SH-SY5Y (cell line): ENCODE measurements at regions not wholly inside any gene's neighbourhood (a gene's known extent, or its start where the extent isn't known, plus 50 kb on each side); places are given as distances from the start of the nearest gene placed in this dataset.

Source experiments
- GATA2 ChIP-seq: IDR thresholded peaks from 2 replicates; pipeline ENCODE4 v1.6.1; 2011; ENCODE audit warnings: mild to moderate bottlenecking, low read depth, low read length
- GATA3 ChIP-seq: IDR thresholded peaks from 2 replicates; pipeline ENCODE4 v1.6.1; 2011; ENCODE audit warnings: low read depth, mild to moderate bottlenecking, low read length, moderate library complexity

DNA sequence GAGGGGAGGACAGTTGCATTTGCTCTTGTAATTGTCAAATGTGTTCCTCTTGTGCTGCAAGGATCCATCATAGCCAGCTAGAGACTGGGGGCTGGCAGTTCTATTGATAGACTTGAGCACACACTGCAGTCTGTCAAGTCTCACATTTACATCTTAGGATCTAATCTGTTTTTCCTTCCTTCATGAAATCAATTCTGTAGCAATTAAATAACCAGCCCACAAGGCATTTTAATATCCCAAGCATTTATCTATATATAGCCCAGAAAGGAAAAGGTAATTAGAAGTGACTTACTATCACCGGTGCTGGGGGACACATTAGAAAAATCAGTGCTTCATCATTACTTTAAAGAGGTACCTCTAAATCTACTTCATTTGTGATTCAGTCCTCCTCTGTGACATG lies 143.0 kb upstream of the STXBP5 start:
- TF ChIP-seq GATA2, result no peak

DNA sequence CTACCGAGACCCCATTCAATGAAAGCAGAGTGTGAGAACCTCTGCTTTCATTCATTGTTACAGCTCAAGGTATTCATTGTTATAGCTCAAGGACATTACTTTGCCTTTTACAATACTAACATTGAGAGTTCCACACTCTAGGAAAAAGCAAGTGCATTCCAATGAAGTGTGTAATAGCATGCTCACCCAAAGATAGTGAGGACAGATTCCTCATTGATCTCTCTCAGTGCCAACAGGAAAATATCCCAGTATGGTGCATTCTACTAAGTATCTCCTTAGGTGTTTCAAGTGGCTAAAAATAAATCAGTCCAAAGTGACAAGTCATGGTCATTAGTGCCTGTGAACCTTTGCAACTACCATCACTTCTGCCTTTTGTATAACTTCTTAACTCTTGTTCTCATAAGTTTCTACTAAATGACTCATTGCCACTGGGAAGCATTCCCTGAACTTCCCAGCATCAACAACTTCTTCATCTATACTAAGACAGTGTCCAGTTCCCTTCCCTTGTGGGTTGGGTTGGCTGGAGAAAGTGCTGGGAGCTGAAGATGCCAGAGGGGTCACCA lies 140.7 kb upstream of the STXBP5 start:
- no peak for TF ChIP-seq GATA2

DNA sequence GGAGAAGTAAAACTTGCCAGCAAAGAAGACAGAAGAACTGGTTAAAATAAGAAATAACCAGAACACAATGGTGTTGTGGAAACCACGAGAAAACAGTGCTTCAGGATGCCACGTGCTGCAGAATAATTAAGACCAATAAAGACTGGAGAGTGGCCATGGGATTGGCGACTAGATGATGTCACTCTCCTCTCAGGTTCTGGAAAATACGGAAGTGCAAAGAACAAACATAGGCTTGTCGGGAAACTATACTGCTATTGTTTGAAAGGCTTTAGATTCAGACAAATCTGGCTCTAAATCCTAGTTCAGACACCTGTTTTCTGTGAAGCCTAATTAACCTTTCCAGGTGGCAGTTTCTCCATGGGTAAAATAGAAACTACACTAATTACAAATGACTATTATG lies 138.4 kb upstream of the STXBP5 start:
- TF ChIP-seq GATA2 (no peak), GATA3 (no peak)

DNA sequence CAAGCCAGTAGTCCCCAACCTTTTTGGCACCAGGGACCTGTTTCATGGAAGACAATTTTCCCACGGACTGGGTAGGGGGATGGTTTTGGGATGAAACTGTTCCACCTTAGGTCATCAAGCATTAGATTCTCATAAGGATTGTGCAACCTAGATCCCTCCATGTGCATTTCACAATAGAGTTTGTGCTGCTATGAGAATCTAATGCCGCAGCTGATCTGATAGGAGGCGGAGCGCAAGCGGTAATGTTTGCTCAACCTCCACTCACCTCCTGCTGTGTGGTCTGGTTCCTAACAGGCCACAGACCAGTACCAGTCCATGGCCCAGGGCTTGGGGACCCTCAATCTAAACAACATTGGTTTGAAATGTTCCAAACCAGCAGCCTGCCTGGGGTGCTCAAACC lies 137.0 kb upstream of the STXBP5 start:
- no peak for TF ChIP-seq GATA3
- no peak for TF ChIP-seq GATA2

DNA sequence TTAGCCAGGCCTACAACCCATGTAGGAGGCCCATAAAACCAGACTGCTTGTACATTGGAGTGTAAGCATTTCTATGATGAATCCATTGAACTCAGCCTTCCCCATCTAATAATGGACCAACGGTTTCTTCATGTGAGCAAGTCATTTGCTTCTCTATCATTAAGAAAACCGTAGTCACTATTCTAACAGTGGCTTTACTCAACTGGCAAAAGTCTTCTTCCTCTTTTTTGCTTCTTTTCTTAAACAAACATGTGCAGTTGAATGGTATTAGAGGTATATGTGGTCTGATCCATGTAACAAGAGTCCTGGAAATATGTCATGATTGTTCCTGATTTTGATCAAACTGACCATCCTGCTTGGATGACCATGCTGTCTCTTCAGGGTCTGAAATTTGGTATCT lies 132.4 kb upstream of the STXBP5 start:
- no peak for TF ChIP-seq GATA2
- TF ChIP-seq GATA3, result no peak

DNA sequence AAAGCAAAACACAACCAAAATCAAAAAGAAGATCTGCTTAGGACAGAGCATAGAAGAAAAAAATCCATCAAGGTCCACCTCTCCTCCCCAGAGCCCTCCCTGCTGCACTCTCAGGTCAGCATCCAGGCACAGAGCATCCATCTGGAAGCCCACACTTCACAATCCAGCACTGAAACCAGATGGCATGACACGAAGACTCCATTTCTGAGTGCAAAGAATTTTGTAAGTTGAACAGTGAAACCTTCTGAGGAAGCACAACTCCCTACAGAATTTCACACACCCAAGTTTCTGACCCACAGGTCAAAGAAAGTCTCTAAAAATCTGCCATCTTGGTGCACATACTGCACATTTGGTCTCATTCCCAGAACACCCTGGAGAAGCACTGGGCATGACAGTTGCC lies 128.8 kb upstream of the STXBP5 start:
- TF ChIP-seq GATA2 (no peak), GATA3 (no peak)

DNA sequence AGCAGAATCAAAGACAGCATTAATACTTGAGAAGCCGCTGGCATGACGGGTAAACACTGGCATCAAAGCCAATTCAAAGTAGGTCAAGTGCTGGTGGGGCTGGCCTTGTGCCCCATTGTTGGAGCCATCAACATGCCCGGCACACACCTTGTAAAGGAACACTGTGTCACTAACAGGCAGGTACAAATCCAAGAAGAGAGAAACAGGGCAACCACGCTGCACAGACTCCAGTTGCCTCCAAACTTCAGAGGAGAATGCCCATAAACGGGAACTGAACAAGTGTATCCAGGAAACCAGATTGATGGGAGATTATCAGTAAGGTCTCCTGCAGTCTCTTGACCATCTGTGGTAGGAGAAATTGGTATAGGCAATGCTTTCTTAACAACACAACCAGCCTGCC lies 127.0 kb upstream of the STXBP5 start:
- TF ChIP-seq GATA2 (no peak), GATA3 (no peak)

DNA sequence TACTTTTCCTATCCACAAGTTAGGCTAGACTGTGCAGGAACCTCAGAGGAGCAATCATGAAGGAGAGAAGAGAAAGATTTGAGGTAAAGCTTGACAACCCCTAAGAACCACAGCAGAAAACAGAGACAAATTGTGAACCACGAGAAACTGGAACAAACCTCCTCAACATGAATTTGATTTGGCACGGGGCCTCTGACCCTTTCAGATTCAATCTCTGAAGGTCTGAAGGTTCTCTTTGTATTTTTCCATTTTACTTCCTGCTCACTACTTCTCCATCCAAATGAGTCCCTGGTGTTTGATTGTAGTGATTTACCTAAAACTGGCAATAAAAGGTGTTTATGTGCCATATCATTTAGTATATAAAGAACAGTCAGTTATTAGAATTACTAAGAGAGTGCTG lies 126.1 kb upstream of the STXBP5 start:
- no peak for TF ChIP-seq GATA2
- no peak for TF ChIP-seq GATA3

DNA sequence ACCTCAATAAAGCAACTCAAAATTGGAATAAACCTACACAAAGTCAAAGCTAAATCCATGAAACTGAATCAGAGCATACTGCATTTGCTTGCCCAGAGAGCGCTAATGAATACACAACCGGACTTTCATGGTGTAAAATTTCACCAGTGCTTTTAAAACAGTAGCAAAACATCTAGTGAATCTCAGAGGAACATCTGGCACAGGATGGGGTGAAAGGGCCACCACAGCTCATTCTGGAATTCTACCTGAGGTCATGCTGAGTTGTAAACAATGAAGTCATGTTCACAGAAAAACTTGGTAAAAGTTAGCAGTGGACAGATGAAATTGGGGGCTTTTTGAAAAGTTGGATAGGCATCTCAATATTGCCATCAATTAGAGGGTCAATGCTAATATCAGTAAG lies 125.6 kb upstream of the STXBP5 start:
- TF ChIP-seq GATA3 (no peak), GATA2 (no peak)

DNA sequence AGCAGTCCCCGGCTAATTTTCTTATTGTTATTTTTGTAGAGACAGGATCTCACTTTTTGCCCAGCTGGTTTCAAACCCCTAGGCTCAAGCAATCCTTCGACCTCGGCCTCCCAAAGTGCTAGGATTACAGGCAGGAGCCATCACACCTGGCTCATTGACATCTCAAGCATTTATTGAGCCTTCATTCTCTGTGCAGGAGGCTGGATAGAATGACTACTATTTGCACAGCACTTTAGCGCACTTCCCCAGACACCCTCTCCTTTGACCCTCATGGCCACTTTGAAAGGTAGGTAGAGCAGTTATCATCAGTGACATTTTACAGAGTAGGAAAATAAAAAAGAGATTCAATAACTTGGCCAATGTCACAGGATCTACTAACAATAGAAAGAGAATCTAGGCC lies 124.0 kb upstream of the STXBP5 start:
- TF ChIP-seq GATA2 (no peak), GATA3 (no peak)

DNA sequence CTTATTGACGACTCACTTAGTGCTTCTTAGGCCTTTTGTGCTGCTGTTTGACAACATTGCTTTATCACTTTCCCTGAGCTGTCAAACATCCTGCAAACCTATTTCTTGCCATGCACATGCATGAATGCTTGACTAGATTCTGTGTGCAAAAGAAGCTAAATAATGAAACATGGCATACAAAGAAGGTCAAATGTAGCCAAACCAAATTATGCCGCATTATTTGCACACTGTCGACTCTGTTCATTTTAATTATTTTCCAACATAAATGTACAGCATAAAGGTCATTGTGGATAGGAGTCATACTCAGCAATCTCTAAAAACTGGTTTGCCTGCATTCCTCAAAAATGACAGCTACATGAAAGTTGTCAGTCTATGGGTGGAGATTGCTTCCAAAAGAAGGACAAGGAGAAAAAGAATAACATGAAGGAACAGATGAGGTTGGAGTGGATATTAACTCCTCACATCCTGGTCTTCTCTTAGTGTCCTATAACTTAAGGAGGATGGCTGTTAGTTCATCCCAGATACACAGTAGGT lies 123.1 kb upstream of the STXBP5 start:
- no peak for TF ChIP-seq GATA3
- no peak for TF ChIP-seq GATA2

DNA sequence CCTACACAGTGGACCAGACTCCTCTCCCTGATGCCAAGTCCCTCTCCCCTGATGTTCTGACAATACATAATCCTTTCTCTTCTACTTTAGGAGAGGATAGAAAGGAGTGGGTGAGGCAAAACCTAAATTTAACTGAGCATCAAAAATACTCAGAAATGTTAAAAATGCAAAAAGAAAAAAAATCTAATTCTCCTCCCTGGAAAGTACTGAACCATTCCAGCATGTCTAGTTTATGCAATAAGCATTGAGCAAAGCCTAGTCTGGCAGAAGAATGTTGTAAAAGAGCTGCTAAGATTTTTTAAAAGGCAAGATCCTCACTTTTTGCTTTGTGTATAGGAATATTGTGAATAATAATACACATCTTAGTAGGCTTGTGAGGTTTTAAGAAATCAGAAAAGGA lies 116.6 kb upstream of the STXBP5 start:
- TF ChIP-seq GATA3 (no peak), GATA2 (no peak)

DNA sequence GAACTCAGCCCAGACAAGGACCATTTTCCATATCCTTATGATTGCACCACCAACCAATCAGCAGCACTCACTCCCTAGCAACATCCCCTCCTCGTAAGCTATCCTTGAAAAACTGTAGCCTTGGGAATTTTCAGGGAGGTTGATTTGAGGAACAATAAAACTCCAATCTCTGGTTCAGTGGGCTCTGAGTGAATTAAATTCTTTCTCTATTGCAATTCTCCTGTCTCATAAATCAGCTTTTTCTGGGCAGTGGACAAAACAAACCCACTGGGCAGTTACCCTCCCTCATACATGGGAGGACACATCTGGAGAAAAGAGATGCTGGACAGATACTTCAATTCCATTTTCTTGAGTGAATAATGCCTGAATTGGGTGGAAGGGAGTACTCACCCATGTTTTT lies 115.4 kb upstream of the STXBP5 start:
- TF ChIP-seq GATA2, result no peak
- no peak for TF ChIP-seq GATA3

DNA sequence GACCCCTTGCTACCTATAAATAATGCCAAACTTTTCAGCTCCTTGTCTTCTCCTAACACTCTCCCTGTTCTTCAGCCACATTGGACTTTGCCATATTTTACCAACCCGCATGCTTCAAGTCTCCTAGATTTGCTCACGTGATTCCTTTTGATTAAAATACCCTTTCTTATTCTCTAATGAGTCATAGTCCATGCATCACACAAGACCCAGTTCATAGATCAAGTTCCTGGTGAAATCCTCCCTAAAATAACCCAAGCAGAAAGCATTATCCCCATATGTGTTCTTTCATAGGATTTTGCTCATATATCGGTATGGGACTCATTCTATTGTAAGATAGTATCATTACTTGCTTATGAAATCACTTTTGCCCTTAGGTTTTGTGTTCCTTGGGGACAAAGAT lies 108.9 kb upstream of the STXBP5 start:
- TF ChIP-seq GATA2, result no peak
- TF ChIP-seq GATA3, result no peak

DNA sequence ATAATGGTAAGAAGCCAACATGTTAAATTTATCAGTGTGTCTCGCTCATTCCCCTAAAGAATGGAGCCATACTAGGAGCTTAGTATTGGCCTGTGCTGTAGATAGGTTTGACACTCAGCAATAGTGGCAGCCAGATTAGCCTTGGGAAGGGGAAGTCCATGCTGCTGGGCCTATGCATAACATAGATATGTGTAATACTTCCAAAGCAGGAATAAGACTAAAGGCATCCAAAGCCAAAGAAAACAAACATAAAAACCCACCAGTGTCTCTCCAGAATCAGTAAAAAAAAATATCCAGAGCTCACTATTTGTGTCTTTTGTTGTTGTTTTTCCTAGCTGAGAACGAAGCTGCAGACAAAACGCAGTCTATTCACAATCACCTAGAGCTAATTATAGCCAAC lies 104.2 kb upstream of the STXBP5 start:
- TF ChIP-seq GATA3 (no peak), GATA2 (no peak)

DNA sequence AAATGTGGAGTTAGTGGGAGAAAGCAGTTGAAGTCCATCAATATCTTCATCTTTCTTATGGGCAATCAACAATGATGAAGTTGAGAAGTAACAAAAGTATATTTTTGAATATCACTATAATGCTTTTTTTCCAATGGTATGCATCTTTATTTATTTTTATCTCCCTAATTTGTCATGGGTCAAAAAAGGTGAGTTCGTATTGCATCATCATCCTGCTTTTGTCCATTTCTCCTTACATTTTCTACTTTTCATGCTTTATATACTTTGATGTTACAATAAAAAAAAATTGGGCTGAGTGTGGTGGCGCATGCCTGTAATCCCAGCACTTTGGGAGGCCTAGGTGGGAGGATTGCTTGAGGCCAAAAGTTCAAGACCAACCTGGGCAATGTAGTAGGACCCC lies 101.2 kb upstream of the STXBP5 start:
- TF ChIP-seq GATA2, result no peak
- no peak for TF ChIP-seq GATA3
